GM21423 (cell line): ENCODE measurements at regions not wholly inside any gene's neighbourhood (a gene's known extent, or its start where the extent isn't known, plus 50 kb on each side); places are given as distances from the start of the nearest gene placed in this dataset.

Experiments
- ATAC-seq: cut with Tn5 transposase; IDR thresholded peaks from one replicate; pipeline ENCODE4 v1.9.1; 2021; ENCODE audit warnings: mild to moderate bottlenecking, moderate library complexity; ENCODE audit not compliant: unreplicated experiment

- no peak for ATAC-seq
These were observed 139.3 kb downstream of the CXCL12 start for GRCh38 chr10:44245601-44245938.

- ATAC-seq: no peak
These were observed 139.9 kb downstream of the CXCL12 start for GRCh38 chr10:44244745-44245600.

GRCh38 chr10:44243851-44244510 is 140.9 kb downstream of the CXCL12 start:
- no peak for ATAC-seq

GRCh38 chr10:44242826-44243225 is 142.1 kb downstream of the CXCL12 start:
- no peak for ATAC-seq

- ATAC-seq: no peak
These were observed 142.8 kb downstream of the CXCL12 start for GRCh38 chr10:44242091-44242490.

- no peak for ATAC-seq
These were observed 144.2 kb downstream of the CXCL12 start for GRCh38 chr10:44240584-44241205.

- ATAC-seq: no peak
These were observed 146.7 kb downstream of the CXCL12 start for GRCh38 chr10:44238212-44238611.

- no peak for ATAC-seq
These were observed 147.4 kb downstream of the CXCL12 start for GRCh38 chr10:44237364-44238049.

GRCh38 chr10:44235363-44235762 is 149.5 kb downstream of the CXCL12 start:
- ATAC-seq: no peak

- no peak for ATAC-seq
These were observed 150.4 kb downstream of the CXCL12 start for GRCh38 chr10:44234483-44234875.

- no peak for ATAC-seq
These were observed 151.1 kb downstream of the CXCL12 start for GRCh38 chr10:44233561-44234482.

GRCh38 chr10:44217274-44217820 is 167.6 kb downstream of the CXCL12 start:
- no peak for ATAC-seq

GRCh38 chr10:44216073-44216472 is 168.8 kb downstream of the CXCL12 start:
- ATAC-seq: no peak

GRCh38 chr10:44209811-44210210 is 175.1 kb downstream of the CXCL12 start:
- no peak for ATAC-seq

- no peak for ATAC-seq
These were observed 177.7 kb downstream of the CXCL12 start for GRCh38 chr10:44207160-44207559.

- ATAC-seq: no peak
These were observed 178.6 kb downstream of the CXCL12 start for GRCh38 chr10:44206127-44206818.

- ATAC-seq: no peak
These were observed 179.8 kb downstream of the CXCL12 start for GRCh38 chr10:44205067-44205466.

GRCh38 chr10:44203535-44203934 is 181.4 kb downstream of the CXCL12 start:
- no peak for ATAC-seq

- no peak for ATAC-seq
These were observed 181.9 kb downstream of the CXCL12 start for GRCh38 chr10:44202952-44203351.
